ENCODE measurements at regions not wholly inside any gene's neighbourhood (a gene's known extent, or its start where the extent isn't known, plus 50 kb on each side); places are given as distances from the start of the nearest gene placed in this dataset.

DNA sequence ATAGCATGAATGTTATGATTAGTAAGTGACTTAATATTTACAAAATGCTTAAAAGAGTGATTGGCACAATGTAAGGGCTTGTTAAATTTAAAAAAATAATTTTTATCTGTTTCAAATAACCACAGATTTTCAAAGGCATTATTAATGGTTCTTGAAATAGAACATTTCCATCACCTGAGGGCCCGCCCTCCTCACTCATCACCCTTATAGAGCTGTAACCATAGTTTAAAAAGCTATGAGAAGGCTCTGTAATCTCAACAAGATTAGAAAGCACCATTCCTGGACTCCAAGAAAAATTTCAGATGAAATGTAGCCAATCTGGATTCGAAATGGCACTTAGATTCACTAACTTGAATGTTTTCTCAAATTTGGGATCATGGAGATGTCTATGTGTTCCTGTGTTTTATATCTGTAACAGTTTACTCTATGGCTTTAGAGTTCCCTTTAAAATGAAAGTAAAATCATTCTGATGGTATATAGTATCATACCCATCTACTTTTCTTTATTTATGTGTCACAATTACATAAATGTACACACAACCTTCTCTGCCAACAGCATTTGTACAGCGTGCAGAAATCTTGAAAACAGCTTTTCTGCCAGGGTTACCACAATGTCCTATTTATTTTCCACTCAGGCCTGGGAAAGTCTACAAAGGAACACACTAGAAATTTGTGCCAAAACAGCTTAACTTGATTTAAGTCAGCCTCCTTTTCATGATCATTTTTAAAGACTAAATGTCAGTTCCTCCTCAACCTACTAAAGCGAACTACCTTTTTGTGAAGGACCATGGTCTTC is 207.7 kb downstream of the TBX18 start:
- H3K4me3 Mint-ChIP-seq, result no peak overlapping the region
- no peak for DNase-seq
- H3K27ac Mint-ChIP-seq, result no peak overlapping the region

GRCh38 chr6:84554706-84555105 is 209.7 kb downstream of the TBX18 start:
- Mint-ChIP-seq H3K4me1 (ENCODE audit: low read depth) (no peaks in the 10 kb centered on the region), H3K27me3 (no peaks in the 10 kb centered on the region), H3K36me3 (ENCODE audit: low read depth) (no peaks in the 10 kb centered on the region), H3K9me3 (peaks cover 6% of the 10 kb centered on the region), H3K27ac (no peak overlapping the region), H3K4me3 (no peak overlapping the region)
- no peak for DNase-seq

More for the DNA sequence above, 207.7 kb downstream of the TBX18 start:
- Mint-ChIP-seq H3K27me3 (no peaks in the 10 kb centered on the region), H3K36me3 (ENCODE audit: low read depth) (no peaks in the 10 kb centered on the region), H3K9me3 (peaks cover 6% of the 10 kb centered on the region), H3K4me1 (ENCODE audit: low read depth) (no peaks in the 10 kb centered on the region)

DNA sequence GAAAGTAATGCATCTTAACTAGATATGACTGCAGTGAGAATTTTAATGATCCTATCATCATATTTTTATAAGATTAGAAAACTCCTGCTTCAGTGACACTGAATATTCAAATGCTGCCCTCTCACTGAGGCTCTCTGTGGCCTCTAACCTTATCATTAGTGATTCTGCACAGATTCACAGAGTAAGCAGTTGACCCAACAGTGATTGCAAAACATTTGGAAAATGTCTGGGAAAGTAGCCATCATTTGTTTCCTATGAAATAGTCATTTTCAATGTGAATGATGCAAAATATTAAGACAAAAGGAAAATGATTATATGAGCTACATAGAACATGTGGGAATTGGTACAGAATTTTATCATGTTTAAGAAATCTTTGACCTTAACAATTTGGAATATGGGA is 210.3 kb downstream of the TBX18 start:
- no peaks in the 10 kb centered on the region for H3K36me3 Mint-ChIP-seq (ENCODE audit: low read depth)
- no peak for DNase-seq
- H3K9me3 Mint-ChIP-seq, result peaks cover 6% of the 10 kb centered on the region
- H3K27me3 Mint-ChIP-seq, result no peaks in the 10 kb centered on the region
- H3K27ac Mint-ChIP-seq, result no peak overlapping the region
- H3K4me1 Mint-ChIP-seq (ENCODE audit: low read depth), result no peaks in the 10 kb centered on the region
- no peak overlapping the region for H3K4me3 Mint-ChIP-seq

- no peaks in the 10 kb centered on the region for H3K4me1 Mint-ChIP-seq (ENCODE audit: low read depth)
- no peak overlapping the region for H3K27ac Mint-ChIP-seq
Observed at GRCh38 chr6:84553527-84553926, 210.9 kb downstream of the TBX18 start.

GRCh38 chr6:84551797-84552196 is 212.6 kb downstream of the TBX18 start:
- Mint-ChIP-seq H3K27me3 (no peaks in the 10 kb centered on the region), H3K4me1 (ENCODE audit: low read depth) (no peaks in the 10 kb centered on the region), H3K36me3 (ENCODE audit: low read depth) (no peaks in the 10 kb centered on the region), H3K27ac (no peak overlapping the region), H3K9me3 (peaks cover 6% of the 10 kb centered on the region), H3K4me3 (no peak overlapping the region)
- DNase-seq, result no peak

More at GRCh38 chr6:84553527-84553926, 210.9 kb downstream of the TBX18 start:
- Mint-ChIP-seq H3K27me3 (no peaks in the 10 kb centered on the region), H3K4me3 (no peak overlapping the region), H3K36me3 (ENCODE audit: low read depth) (no peaks in the 10 kb centered on the region), H3K9me3 (peaks cover 6% of the 10 kb centered on the region)
- no peak for DNase-seq

GRCh38 chr6:84549917-84550316 is 214.5 kb downstream of the TBX18 start:
- peaks cover 6% of the 10 kb centered on the region for H3K9me3 Mint-ChIP-seq
- DNase-seq, result no peak
- no peaks in the 10 kb centered on the region for H3K36me3 Mint-ChIP-seq (ENCODE audit: low read depth)
- no peak overlapping the region for H3K27ac Mint-ChIP-seq
- H3K4me1 Mint-ChIP-seq (ENCODE audit: low read depth), result no peaks in the 10 kb centered on the region
- H3K27me3 Mint-ChIP-seq, result no peaks in the 10 kb centered on the region
- no peak overlapping the region for H3K4me3 Mint-ChIP-seq

DNA sequence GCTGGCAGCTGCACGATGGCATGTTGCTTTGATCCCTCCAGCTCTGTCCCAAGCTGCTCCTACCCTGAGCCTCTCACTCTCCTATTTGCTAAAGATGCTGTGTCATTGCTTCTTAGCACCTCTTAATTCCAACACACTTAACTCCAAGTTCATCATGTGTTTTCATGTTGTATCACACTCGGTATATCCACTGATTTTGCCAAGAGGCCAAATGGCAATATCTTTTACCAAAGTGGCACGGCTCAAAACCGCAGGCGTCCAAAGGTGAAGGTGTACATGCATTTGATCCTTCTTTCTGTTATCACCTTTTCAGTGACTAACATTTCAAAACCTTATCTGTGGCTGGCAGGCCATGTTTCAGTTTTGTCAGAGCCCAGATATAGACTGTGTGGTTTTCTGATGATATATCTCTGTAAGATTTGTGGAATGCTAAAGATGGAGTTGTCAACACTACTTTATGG is 217.0 kb downstream of the TBX18 start:
- no peak overlapping the region for H3K4me3 Mint-ChIP-seq
- no peak for DNase-seq
- H3K27me3 Mint-ChIP-seq, result no peaks in the 10 kb centered on the region
- H3K9me3 Mint-ChIP-seq, result no peaks in the 10 kb centered on the region
- no peaks in the 10 kb centered on the region for H3K4me1 Mint-ChIP-seq (ENCODE audit: low read depth)
- no peak overlapping the region for H3K27ac Mint-ChIP-seq
- no peaks in the 10 kb centered on the region for H3K36me3 Mint-ChIP-seq (ENCODE audit: low read depth)

DNA sequence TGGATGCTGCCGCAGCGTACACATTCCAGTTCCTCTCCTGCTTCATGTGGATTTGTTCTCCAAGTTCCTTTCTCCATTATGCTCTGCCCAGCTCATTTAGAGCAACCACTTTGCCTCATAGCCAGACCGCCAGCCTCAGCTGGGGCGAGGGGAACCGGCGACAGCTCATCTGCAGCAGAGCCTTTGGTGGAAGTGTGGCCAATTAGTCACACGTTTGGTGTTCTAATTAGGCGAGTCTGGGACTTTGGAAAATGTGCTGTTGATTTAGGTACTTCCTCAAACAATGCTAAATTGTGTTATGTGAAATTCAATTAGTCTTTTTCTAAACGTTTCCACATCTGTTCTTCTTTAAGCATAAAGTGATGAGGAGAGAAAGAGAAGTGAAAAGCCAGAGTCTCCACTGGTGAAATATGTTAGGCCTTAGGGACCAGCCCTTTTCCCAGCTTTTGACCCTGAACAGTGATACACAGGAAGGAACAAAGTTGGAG is 217.9 kb downstream of the TBX18 start:
- no peak overlapping the region for H3K4me3 Mint-ChIP-seq
- no peaks in the 10 kb centered on the region for H3K36me3 Mint-ChIP-seq (ENCODE audit: low read depth)
- no peak overlapping the region for H3K27ac Mint-ChIP-seq
- peaks cover under 1% of the 10 kb centered on the region for H3K9me3 Mint-ChIP-seq
- no peak for DNase-seq
- no peaks in the 10 kb centered on the region for H3K27me3 Mint-ChIP-seq
- no peaks in the 10 kb centered on the region for H3K4me1 Mint-ChIP-seq (ENCODE audit: low read depth)

DNA sequence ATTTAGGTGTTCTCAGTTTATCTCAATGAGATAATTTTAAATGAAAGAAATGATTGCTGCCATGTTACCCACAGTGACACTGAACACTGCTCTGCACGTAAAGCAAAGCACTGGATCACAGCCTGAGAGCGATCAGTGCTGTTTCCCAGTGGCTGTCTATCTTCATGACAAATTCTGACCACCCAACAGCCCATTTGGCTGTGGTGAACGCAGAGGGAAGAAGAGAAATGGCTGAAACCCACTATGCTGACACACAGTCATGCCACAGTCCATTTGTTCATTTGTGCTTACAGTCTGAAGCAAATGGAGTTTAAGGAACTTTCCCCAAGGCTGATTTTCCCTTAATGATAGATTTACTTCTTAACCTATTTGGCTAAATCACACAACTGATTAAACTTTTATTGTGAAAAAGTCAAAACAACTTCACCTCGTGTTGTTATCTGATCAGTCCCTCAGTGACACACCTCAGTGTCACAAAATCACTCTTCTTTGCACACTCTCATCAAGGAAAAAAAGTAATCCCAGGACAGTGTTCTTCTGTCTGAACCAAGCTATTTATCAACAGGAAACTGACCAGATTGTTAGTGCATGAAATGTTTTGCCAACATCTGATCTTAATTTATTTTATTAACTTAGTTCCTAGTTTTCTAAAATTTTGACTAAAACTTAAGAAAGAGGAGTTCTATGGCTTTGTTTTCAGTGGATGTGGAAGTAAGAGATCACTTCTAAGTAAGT is 225.1 kb downstream of the TBX18 start:
- Mint-ChIP-seq H3K27me3 (no peaks in the 10 kb centered on the region), H3K4me3 (no peak overlapping the region), H3K9me3 (peaks cover 3% of the 10 kb centered on the region), H3K27ac (no peak overlapping the region), H3K4me1 (ENCODE audit: low read depth) (no peaks in the 10 kb centered on the region), H3K36me3 (ENCODE audit: low read depth) (no peaks in the 10 kb centered on the region)
- no peak for DNase-seq

GRCh38 chr6:84536885-84537638 is 227.3 kb downstream of the TBX18 start:
- no peak overlapping the region for H3K27ac Mint-ChIP-seq
- H3K9me3 Mint-ChIP-seq, result peaks cover 3% of the 10 kb centered on the region
- no peaks in the 10 kb centered on the region for H3K27me3 Mint-ChIP-seq
- DNase-seq, result no peak
- no peaks in the 10 kb centered on the region for H3K36me3 Mint-ChIP-seq (ENCODE audit: low read depth)
- no peaks in the 10 kb centered on the region for H3K4me1 Mint-ChIP-seq (ENCODE audit: low read depth)
- no peak overlapping the region for H3K4me3 Mint-ChIP-seq

- Mint-ChIP-seq H3K4me1 (ENCODE audit: low read depth) (no peaks in the 10 kb centered on the region), H3K36me3 (ENCODE audit: low read depth) (no peaks in the 10 kb centered on the region), H3K27ac (no peak overlapping the region), H3K9me3 (peaks cover 11% of the 10 kb centered on the region), H3K4me3 (no peak overlapping the region), H3K27me3 (no peaks in the 10 kb centered on the region)
- no peak for DNase-seq
Observed at GRCh38 chr6:84528201-84528600, 236.2 kb downstream of the TBX18 start.

GRCh38 chr6:84526631-84527030 is 237.8 kb downstream of the TBX18 start:
- Mint-ChIP-seq H3K36me3 (ENCODE audit: low read depth) (no peaks in the 10 kb centered on the region), H3K4me1 (ENCODE audit: low read depth) (no peaks in the 10 kb centered on the region)

DNA sequence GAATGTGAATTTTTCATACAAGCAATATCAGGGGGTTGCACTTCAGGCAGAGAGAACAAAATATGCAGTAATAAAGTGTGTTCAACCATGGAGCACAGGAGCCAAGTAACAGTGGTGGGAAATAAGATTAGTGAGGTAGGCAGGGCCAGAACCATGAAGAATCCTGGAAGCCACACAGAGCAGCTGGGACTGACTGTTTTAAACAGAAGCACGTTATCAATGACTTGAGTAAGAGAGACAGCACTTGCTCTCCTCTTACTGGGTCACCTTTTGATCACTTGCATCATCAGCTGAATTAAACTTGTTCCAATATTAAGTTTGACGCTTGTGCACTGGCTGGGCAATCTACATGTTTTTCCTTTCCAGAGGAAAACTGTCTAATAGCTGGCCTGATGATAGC is 238.5 kb downstream of the TBX18 start:
- H3K36me3 Mint-ChIP-seq (ENCODE audit: low read depth), result no peaks in the 10 kb centered on the region
- H3K9me3 Mint-ChIP-seq, result peaks cover 8% of the 10 kb centered on the region
- H3K4me3 Mint-ChIP-seq, result no peak overlapping the region
- no peaks in the 10 kb centered on the region for H3K27me3 Mint-ChIP-seq
- no peaks in the 10 kb centered on the region for H3K4me1 Mint-ChIP-seq (ENCODE audit: low read depth)
- no peak for DNase-seq
- H3K27ac Mint-ChIP-seq, result no peak overlapping the region

More at GRCh38 chr6:84526631-84527030, 237.8 kb downstream of the TBX18 start:
- no peak overlapping the region for H3K4me3 Mint-ChIP-seq
- H3K27ac Mint-ChIP-seq, result no peak overlapping the region
- H3K9me3 Mint-ChIP-seq, result peaks cover 8% of the 10 kb centered on the region
- DNase-seq, result no peak
- no peaks in the 10 kb centered on the region for H3K27me3 Mint-ChIP-seq

- Mint-ChIP-seq H3K4me1 (ENCODE audit: low read depth) (no peaks in the 10 kb centered on the region), H3K9me3 (peaks cover 8% of the 10 kb centered on the region), H3K36me3 (ENCODE audit: low read depth) (no peaks in the 10 kb centered on the region), H3K27me3 (no peaks in the 10 kb centered on the region), H3K4me3 (no peak overlapping the region), H3K27ac (no peak overlapping the region)
- DNase-seq, result no peak
Observed at GRCh38 chr6:84524636-84525035, 239.8 kb downstream of the TBX18 start.

All from activated T-cell treated with anti-CD3 and anti-CD28 coated beads, Interleukin-2, amount 50 U/mL, for 24 hours (primary cell).